Gastroesophageal sphincter (tissue), 3 donors: ENCODE measurements at regions not wholly inside any gene's neighbourhood (a gene's known extent, or its start where the extent isn't known, plus 50 kb on each side); places are given as distances from the start of the nearest gene placed in this dataset.

Experiments used
- EP300 ChIP-seq: sonication (generic); formaldehyde crosslinking; IDR thresholded peaks from one replicate; pipeline ENCODE4 v1.6.1; 2017; ENCODE audit warnings: antibody characterized with exemption, mild to moderate bottlenecking
- POLR2AphosphoS5 ChIP-seq: sonication (generic); formaldehyde crosslinking; IDR thresholded peaks from one replicate; pipeline ENCODE4 v1.6.1; 2017; ENCODE audit warnings: antibody characterized with exemption
- TF ChIP-seq, protein P1 (sequence below), 4 experiments: fragments of 200-600 bp in 2 of 4; fragments of 450-650 bp in 2 of 4; sonication (generic) in 1 of 4; IDR thresholded peaks; one replicate each; pipeline ENCODE4 v1.5.1; 2017 to 2019; ENCODE audit warnings: antibody characterized with exemption in 4 of 4, mild to moderate bottlenecking in 2 of 4, moderate library complexity in 2 of 4

DNA sequence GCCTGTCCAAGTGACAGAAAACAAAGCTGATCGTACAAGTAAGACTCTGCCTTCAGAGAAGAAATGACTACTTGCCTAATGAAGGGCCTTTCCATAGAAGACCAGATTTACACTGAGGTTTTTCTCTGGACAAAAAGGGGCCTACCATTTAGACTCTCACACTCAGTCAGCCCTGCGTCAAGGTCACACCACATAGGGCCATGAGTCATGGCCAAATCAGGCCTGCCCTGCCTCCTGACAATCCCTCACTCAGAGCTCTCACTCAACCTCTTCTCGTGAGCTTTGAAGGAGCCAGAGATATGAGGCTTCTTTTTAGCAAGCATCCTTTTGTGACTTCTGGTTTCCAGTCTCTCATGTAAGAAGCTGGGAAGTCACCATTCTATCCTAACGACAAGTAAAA lies 68.1 kb upstream of the NMNAT3 start:
- TF ChIP-seq, protein P1, sequence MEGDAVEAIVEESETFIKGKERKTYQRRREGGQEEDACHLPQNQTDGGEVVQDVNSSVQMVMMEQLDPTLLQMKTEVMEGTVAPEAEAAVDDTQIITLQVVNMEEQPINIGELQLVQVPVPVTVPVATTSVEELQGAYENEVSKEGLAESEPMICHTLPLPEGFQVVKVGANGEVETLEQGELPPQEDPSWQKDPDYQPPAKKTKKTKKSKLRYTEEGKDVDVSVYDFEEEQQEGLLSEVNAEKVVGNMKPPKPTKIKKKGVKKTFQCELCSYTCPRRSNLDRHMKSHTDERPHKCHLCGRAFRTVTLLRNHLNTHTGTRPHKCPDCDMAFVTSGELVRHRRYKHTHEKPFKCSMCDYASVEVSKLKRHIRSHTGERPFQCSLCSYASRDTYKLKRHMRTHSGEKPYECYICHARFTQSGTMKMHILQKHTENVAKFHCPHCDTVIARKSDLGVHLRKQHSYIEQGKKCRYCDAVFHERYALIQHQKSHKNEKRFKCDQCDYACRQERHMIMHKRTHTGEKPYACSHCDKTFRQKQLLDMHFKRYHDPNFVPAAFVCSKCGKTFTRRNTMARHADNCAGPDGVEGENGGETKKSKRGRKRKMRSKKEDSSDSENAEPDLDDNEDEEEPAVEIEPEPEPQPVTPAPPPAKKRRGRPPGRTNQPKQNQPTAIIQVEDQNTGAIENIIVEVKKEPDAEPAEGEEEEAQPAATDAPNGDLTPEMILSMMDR (IDR thresholded peaks at IDR 0.05): no peak
- TF ChIP-seq EP300 (no peak), POLR2AphosphoS5 (no peak)
